ENCODE measurements at regions not wholly inside any gene's neighbourhood (a gene's known extent, or its start where the extent isn't known, plus 50 kb on each side); places are given as distances from the start of the nearest gene placed in this dataset.

DNA sequence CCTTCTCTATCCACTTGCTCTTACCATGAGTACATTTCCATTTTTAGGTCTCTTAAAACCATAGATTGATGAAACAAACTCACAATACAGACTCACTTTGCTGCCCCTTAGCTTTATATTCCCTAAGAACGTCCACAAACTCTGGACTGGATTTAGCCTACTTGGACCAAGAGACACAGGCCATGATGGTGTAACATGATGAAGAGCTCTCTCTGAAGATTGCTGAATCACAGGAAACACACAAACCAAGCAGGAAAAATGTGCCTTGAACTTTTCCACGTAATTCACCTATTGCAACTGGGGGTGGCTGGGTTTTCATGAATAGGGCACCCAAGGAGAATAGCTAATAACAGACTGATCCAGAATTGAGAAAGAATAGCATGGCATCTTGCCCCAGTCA lies 201.7 kb upstream of the RBBP8 start:
- Histone ChIP-seq H3K4me3 (ENCODE audit: insufficient read depth, low read length, poor library complexity, severe bottlenecking) (no peak overlapping the region), H3K9me2 (replicated peaks; ENCODE audit: insufficient read depth, low read length) (no peaks in the 10 kb centered on the region), H4K20me1 (ENCODE audit: low read depth, low read length) (no peaks in the 10 kb centered on the region), H3K36me3 (ENCODE audit: low read length) (no peaks in the 10 kb centered on the region), H3K4me2 (ENCODE audit: low read depth, low read length, poor library complexity, severe bottlenecking) (no peak overlapping the region), H3K27ac (ENCODE audit: low read depth, low read length) (no peak overlapping the region), H2AFZ (ENCODE audit: low read depth, low read length, severe bottlenecking) (no peak overlapping the region), H3F3A (ENCODE audit: insufficient read depth) (no peaks in the 10 kb centered on the region), H3K9ac (ENCODE audit: low read length) (no peak overlapping the region), H3K79me2 (ENCODE audit: insufficient read depth, low read length) (no peaks in the 10 kb centered on the region), H3K27me3 (ENCODE audit: low read length) (no peaks in the 10 kb centered on the region), H3K9me3 (ENCODE audit: insufficient read depth, low read length) (no peaks in the 10 kb centered on the region)
- no peak for TF ChIP-seq EZH2phosphoT487 (conservative IDR thresholded peaks at IDR 0.05; ENCODE audit: low read length)

DNA sequence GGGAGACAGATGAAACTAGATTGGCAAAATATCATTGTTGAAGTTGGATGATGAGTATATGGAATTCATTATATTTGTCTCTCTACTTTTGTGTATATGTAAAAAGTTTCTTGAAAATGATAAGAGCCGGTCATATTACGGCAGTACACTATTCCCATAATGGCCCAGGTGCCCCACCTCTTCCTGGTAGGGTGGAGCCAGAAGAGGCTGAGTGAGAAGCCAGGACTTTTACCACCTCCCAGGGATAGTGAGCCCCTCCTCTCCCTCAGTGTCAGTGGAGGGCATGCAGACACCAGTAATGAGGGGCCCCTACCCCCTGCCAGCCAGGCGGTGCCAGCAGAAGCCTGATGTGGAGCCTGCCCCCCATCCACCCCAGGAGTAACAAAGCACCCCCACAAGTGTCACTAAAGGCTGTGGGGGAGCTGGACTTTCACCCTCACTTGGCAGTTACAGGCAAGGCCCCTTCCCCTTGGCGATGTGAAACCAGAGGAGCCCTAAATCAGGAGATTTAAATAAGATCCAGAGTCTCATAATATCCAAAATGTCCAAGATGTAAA lies 198.9 kb upstream of the RBBP8 start:
- TF ChIP-seq, protein P1, sequence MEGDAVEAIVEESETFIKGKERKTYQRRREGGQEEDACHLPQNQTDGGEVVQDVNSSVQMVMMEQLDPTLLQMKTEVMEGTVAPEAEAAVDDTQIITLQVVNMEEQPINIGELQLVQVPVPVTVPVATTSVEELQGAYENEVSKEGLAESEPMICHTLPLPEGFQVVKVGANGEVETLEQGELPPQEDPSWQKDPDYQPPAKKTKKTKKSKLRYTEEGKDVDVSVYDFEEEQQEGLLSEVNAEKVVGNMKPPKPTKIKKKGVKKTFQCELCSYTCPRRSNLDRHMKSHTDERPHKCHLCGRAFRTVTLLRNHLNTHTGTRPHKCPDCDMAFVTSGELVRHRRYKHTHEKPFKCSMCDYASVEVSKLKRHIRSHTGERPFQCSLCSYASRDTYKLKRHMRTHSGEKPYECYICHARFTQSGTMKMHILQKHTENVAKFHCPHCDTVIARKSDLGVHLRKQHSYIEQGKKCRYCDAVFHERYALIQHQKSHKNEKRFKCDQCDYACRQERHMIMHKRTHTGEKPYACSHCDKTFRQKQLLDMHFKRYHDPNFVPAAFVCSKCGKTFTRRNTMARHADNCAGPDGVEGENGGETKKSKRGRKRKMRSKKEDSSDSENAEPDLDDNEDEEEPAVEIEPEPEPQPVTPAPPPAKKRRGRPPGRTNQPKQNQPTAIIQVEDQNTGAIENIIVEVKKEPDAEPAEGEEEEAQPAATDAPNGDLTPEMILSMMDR (IDR thresholded peaks at IDR 0.05; ENCODE audit: insufficient read depth, low read length, poor library complexity, severe bottlenecking), result no peak
- no peak for TF ChIP-seq EZH2phosphoT487 (conservative IDR thresholded peaks at IDR 0.05; ENCODE audit: low read length)
- H3K27ac ChIP-seq (ENCODE audit: low read depth, low read length), result no peak overlapping the region

DNA sequence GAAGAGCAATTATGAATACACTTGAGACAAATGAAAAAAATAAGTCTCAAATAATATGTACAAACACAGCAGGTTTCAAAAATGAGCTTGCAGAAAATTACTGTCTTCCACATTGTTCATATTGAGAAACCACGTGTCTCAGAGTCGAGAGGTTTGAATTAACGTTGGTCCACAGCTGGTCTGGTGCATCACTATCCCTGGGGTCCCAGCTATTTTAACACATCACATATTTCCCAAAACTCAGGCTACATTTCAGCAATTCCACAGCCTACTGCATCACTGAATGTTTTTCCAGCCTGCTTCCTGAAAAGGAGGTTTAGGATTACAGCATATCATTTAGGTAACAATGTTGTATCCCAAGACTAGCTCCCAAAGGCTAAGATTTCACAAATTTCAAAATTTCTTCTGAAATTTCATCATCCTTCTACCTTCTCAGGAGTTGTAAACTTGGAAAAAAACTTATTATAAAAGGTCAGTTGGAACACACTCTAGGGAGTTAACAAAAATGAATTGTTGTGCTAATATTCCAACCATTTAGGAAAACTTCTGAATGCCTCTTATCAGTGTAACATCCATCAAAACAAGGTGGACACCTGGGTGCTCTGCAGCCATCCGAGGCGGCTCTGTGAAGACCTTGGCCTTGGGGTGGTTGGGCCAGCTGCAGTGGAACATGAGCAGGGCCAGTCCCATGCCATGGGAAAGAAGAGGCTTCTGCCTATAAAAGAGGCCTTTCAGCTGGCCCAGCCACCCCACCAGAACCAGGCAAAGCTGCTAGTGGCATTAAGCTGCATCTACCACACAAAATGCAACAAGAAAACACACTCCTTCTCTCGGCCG lies 198.1 kb upstream of the RBBP8 start:
- no peaks in the 10 kb centered on the region for H3K36me3 ChIP-seq (ENCODE audit: low read length)
- no peak overlapping the region for H3K27ac ChIP-seq (ENCODE audit: low read depth, low read length)
- TF ChIP-seq, protein P1 (IDR thresholded peaks at IDR 0.05; ENCODE audit: insufficient read depth, low read length, poor library complexity, severe bottlenecking), result no peak
- TF ChIP-seq EZH2phosphoT487 (conservative IDR thresholded peaks at IDR 0.05; ENCODE audit: low read length), result no peak
- no peaks in the 10 kb centered on the region for H3K27me3 ChIP-seq (ENCODE audit: low read length)
- H3K9ac ChIP-seq (ENCODE audit: low read length), result no peak overlapping the region
- H3K4me3 ChIP-seq (ENCODE audit: insufficient read depth, low read length, poor library complexity, severe bottlenecking), result no peak overlapping the region
- no peak overlapping the region for H3K4me2 ChIP-seq (ENCODE audit: low read depth, low read length, poor library complexity, severe bottlenecking)
- no peaks in the 10 kb centered on the region for H3K9me3 ChIP-seq (ENCODE audit: insufficient read depth, low read length)
- no peak overlapping the region for H2AFZ ChIP-seq (ENCODE audit: low read depth, low read length, severe bottlenecking)
- H3F3A ChIP-seq (ENCODE audit: insufficient read depth), result no peaks in the 10 kb centered on the region
- H3K9me2 ChIP-seq (replicated peaks; ENCODE audit: insufficient read depth, low read length), result no peaks in the 10 kb centered on the region
- H4K20me1 ChIP-seq (ENCODE audit: low read depth, low read length), result no peaks in the 10 kb centered on the region
- H3K79me2 ChIP-seq (ENCODE audit: insufficient read depth, low read length), result no peaks in the 10 kb centered on the region

More for the DNA sequence above, 198.9 kb upstream of the RBBP8 start:
- H3K4me3 ChIP-seq (ENCODE audit: insufficient read depth, low read length, poor library complexity, severe bottlenecking), result no peak overlapping the region
- H3K4me2 ChIP-seq (ENCODE audit: low read depth, low read length, poor library complexity, severe bottlenecking), result no peak overlapping the region
- no peak overlapping the region for H2AFZ ChIP-seq (ENCODE audit: low read depth, low read length, severe bottlenecking)
- H3K36me3 ChIP-seq (ENCODE audit: low read length), result no peaks in the 10 kb centered on the region
- H3K79me2 ChIP-seq (ENCODE audit: insufficient read depth, low read length), result no peaks in the 10 kb centered on the region
- H3K9me2 ChIP-seq (replicated peaks; ENCODE audit: insufficient read depth, low read length), result no peaks in the 10 kb centered on the region
- no peak overlapping the region for H3K9ac ChIP-seq (ENCODE audit: low read length)
- H4K20me1 ChIP-seq (ENCODE audit: low read depth, low read length), result no peaks in the 10 kb centered on the region
- H3F3A ChIP-seq (ENCODE audit: insufficient read depth), result no peaks in the 10 kb centered on the region
- no peaks in the 10 kb centered on the region for H3K27me3 ChIP-seq (ENCODE audit: low read length)
- no peaks in the 10 kb centered on the region for H3K9me3 ChIP-seq (ENCODE audit: insufficient read depth, low read length)

DNA sequence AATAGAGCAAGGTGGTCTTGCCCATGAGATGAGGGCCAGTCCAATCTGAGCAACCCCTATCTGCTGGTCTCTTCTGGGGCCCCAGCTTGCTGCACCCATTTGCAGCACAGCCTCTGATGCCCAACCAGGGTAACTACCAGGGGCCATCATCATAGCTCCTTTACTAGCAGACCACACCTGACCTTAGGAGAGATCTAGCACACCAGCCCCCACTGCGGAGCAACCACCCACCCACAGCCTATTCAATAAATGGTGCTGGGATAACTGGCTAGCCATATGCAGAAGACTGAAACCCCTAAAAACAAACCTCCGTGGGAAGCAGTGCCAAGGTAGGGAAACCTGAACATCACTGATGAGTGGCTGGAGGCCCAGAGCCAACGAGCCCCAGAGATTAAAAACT lies 196.1 kb upstream of the RBBP8 start:
- no peaks in the 10 kb centered on the region for H4K20me1 ChIP-seq (ENCODE audit: low read depth, low read length)
- no peak overlapping the region for H3K27ac ChIP-seq (ENCODE audit: low read depth, low read length)
- no peaks in the 10 kb centered on the region for H3F3A ChIP-seq (ENCODE audit: insufficient read depth)
- H3K9me3 ChIP-seq (ENCODE audit: insufficient read depth, low read length), result no peaks in the 10 kb centered on the region
- H2AFZ ChIP-seq (ENCODE audit: low read depth, low read length, severe bottlenecking), result no peak overlapping the region
- H3K36me3 ChIP-seq (ENCODE audit: low read length), result no peaks in the 10 kb centered on the region
- H3K9me2 ChIP-seq (replicated peaks; ENCODE audit: insufficient read depth, low read length), result no peaks in the 10 kb centered on the region
- no peaks in the 10 kb centered on the region for H3K27me3 ChIP-seq (ENCODE audit: low read length)
- H3K9ac ChIP-seq (ENCODE audit: low read length), result no peak overlapping the region
- H3K79me2 ChIP-seq (ENCODE audit: insufficient read depth, low read length), result no peaks in the 10 kb centered on the region
- no peak for TF ChIP-seq EZH2phosphoT487 (conservative IDR thresholded peaks at IDR 0.05; ENCODE audit: low read length)
- TF ChIP-seq, protein P1 (IDR thresholded peaks at IDR 0.05; ENCODE audit: insufficient read depth, low read length, poor library complexity, severe bottlenecking), result no peak
- no peak overlapping the region for H3K4me3 ChIP-seq (ENCODE audit: insufficient read depth, low read length, poor library complexity, severe bottlenecking)
- no peak overlapping the region for H3K4me2 ChIP-seq (ENCODE audit: low read depth, low read length, poor library complexity, severe bottlenecking)
